MV-4-11 (cell line): ENCODE measurements at regions not wholly inside any gene's neighbourhood (a gene's known extent, or its start where the extent isn't known, plus 50 kb on each side); places are given as distances from the start of the nearest gene placed in this dataset.
A peak's percentile ranks its signal among the peaks of the same experiment; 100 is the strongest.

Experiments used
- DNase-seq: peaks from one replicate; lab custom pipeline; 2025; lab: John Stamatoyannopoulos, UW

DNA sequence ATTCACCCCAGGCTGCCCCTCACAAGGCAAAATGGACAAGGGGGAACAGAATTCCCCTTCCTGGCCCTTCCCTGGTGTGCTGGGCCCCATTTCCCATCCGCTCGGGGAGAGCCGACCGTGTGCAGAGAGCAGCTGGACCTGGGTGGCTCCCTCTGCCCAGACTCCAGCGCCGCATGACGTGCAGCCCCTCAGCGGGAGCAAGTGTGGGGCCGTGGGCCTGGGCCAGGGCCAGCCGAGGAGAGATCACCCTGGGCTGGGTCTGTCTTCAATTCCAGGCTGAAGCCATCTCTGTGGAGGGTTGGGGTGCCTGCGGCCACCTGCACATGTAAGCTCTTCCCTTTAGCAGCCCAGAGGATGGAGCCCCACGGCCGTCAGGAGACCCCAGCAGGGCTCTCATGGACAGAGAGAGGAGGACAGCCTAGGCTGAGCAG, 241.8 kb downstream of the TTLL2 start:
- no peak for DNase-seq

- no peak for DNase-seq
Measured at GRCh38 chr6:167567142-167568033, 242.5 kb downstream of the TTLL2 start.

- DNase-seq, result no peak
Measured at GRCh38 chr6:167568407-167569024, 243.6 kb downstream of the TTLL2 start.

DNA sequence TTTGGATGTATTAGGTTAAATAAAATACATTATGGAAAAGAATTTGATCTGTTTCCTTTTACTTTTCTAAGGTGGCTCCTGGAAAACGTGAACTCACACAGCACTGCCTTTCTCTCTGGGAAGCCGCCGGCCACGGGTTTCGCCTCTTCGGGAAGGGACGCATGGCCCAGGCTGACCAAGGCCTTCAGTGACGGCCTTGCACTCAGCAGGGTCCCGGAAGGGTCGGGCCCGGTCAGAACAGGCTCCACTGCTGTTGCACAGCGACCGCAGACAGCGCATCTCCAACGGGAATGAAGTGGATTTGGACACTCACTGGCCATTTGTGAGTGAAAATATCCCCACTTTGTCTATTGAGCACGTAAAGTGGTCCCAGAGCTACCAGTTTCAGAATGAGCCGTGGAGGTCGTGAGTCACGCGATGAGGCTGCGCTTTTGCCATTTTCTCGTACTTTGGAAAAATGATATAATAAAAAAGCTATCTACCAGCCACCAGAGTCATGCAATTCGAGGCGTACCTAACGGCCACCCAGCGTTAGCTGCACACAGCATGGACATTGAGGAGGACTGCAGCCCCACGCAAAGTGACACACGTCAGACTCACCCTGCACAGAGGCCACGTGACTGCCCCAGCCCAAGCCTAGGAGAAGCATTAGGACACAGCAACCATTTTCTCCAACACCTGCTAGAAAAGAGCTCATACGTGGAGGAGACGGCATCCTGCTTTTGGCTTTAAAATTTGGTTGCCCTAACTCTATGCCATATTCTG, 244.3 kb downstream of the TTLL2 start:
- DNase-seq, result no peak

DNA sequence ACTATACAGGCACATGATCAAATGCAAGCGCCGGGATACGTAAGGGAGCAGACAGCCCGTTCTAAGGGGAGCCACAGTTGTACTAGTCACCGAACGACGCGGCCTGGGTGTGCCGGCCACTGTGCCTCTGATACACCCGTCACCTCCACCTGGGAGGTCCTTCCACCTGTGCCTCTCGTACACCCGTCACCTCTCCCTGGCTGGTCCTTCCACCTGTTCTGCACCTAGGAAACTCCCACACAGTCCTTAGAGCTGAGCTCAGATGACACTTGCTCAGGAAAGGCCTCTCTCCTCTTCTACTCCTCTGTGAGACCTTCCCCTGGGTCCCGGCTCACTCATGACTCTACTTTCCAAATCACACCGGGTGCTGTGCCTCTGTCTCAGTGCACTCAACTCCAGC, 245.0 kb downstream of the TTLL2 start:
- DNase-seq, result no peak

DNA sequence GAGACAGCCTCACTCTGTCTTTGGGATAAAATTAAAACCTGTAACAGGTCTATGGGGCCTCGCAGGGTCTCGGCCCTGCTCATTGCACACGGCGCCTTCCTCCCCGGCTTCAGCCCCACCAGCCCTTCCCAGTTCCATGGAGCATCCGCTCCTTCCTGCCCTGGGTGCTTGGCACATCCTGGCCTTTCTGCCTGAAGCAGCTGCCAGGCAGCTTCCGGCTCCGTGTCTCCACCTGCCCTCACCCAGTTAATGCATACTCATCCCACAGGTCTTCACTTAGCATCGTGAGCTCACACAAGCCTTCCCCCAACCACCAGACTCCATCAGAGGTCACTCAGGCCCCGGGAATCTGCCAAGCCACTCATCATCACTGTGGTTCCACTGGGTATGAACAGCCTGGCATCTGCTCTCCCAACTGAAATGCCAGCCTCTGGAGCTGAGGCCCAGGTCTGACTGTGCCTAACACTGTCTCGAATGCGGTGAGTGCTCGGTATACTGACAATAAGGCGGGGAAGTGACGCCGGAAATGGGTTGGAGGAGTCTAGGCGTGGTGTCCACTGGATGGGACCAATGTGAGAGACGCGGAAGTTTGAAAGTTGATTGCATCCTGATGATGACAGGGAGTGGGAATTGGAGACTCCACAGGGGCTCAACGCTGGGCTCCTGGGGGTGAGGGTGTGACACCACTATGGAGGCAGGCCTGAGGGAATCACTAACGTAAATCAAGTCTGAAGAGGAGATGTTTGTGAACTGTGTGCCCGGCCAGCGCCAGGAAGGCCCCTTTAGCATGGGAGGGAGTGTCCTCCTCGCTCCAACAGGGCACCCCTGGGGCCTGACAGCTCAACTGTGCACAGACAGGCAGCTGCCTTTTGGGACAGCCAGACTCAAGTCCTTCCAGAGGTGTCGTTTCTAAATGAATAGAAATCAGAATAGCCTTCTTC, 245.8 kb downstream of the TTLL2 start:
- DNase-seq, result no peak

GRCh38 chr6:167571550-167571949, 246.7 kb downstream of the TTLL2 start:
- DNase-seq, result no peak

- no peak for DNase-seq
Measured at GRCh38 chr6:167572106-167572505, 247.2 kb downstream of the TTLL2 start.

- no peak for DNase-seq
Measured at GRCh38 chr6:167572841-167573271, 248.0 kb downstream of the TTLL2 start.

- no peak for DNase-seq
Measured at GRCh38 chr6:167573461-167574215, 248.8 kb downstream of the TTLL2 start.

GRCh38 chr6:167574431-167575151, 249.7 kb downstream of the TTLL2 start:
- DNase-seq, result no peak

DNA sequence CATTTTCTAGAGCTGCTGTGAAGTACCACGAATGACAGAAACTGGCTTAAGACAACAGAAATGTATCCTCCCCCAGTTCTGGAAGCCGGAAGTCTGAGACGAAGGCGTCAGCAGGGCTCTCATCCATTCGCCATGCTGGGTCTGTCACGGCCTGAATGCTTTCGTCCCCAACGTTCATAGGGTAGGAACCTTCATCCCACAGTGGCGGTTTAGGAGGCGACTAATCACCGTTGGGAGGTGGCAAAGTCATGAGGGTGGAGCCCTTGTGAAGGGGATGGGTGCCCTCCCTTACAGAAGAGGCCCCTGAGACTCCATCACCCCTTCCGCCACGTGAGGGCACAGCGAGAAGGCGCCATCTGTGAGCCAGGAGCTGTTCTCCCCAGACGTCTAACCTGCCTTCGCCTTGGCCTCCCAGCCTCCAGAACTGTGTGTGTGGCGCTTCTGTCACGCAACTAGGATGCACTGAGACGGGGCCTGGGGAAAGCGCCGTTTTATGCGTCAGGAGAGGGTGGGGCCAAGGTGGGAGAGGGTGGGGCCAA, 250.3 kb downstream of the TTLL2 start:
- no peak for DNase-seq

DNA sequence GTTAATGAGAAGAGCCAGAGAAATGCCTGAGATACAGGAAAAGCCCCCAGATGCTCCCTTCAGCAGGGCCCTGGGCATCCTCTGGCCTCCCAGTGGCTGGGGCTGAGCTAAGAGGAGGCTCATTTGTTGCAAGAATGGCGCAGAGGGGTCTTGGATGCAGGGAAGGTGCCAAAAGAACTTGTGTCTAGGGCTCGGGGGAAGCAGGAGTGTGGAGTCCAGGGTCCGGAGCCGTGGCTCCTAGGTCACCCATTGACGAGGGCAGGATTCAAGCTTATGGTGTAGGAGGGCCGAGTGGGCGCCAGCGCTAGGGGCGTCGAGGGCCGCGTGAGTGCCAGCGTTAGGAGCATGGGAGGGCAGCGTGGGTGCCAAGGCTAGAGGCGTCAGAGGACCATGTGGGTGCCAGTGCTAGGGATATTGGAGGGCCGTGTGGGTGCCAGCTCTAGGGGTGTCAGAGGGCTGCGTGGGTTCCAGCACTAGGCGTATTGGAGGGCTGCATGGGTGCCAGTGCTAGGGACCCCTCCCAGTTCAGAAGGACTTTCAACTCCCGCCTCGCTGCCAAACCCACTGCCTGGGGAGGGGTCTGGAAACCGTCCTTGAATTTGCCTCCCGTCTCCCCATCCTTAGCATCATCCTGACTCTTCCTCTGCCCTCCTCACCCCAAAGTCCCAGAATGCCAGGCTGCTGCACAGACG, 250.5 kb upstream of the AFDN start:
- DNase-seq, result no peak

GRCh38 chr6:167576828-167577503, 249.7 kb upstream of the AFDN start:
- no peak for DNase-seq

- DNase-seq, result no peak
Measured at GRCh38 chr6:167577891-167578361, 248.8 kb upstream of the AFDN start.

GRCh38 chr6:167578371-167578901, 248.3 kb upstream of the AFDN start:
- no peak for DNase-seq

GRCh38 chr6:167579806-167580618, 246.7 kb upstream of the AFDN start:
- no peak for DNase-seq

GRCh38 chr6:167580619-167580911, 246.1 kb upstream of the AFDN start:
- DNase-seq, result peak; percentile 67
